Keratinocyte (primary cell): ENCODE measurements at regions not wholly inside any gene's neighbourhood (a gene's known extent, or its start where the extent isn't known, plus 50 kb on each side); places are given as distances from the start of the nearest gene placed in this dataset.

Experiments
- EZH2 ChIP-seq: IDR thresholded peaks from one replicate; pipeline ENCODE4 v1.6.1; 2012; ENCODE audit warnings: inconsistent platforms, mild to moderate bottlenecking, low read length, moderate library complexity
- TF ChIP-seq, protein P1 (sequence below), 3 experiments: IDR thresholded peaks in 1 of 3; conservative IDR thresholded peaks in 1 of 3; optimal IDR thresholded peaks in 1 of 3; 2 replicates in 2 of 3; 3 replicates in 1 of 3; pipeline versions ENCODE3 to v1.5.1; 2011; ENCODE audit warnings: low read length in 3 of 3, mild to moderate bottlenecking in 3 of 3, moderate library complexity in 2 of 3, control low read depth in 1 of 3, inconsistent platforms in 1 of 3; ENCODE audit not compliant: insufficient read depth in 2 of 3; ENCODE audit errors: extremely low read depth in 1 of 3

DNA sequence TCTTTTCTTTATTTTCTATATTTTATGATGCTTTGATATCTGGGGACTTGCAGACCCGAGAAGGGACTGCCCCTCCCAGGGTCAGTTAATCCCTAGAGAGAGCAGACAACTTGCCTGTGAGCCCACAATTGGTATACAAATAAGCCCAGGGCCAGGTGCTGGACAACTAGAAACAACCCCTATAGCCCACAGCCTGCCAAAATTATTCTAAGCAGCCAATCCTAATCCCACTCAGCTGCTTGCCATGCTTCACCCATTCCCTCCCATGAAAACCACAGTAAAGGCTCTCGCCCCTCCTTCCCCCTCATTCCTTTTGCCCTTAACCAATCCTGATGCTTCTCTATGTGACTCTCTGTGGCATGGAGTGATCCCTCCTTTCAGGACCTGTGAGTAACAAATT lies 380.7 kb downstream of the RBM43 start:
- TF ChIP-seq, protein P1, sequence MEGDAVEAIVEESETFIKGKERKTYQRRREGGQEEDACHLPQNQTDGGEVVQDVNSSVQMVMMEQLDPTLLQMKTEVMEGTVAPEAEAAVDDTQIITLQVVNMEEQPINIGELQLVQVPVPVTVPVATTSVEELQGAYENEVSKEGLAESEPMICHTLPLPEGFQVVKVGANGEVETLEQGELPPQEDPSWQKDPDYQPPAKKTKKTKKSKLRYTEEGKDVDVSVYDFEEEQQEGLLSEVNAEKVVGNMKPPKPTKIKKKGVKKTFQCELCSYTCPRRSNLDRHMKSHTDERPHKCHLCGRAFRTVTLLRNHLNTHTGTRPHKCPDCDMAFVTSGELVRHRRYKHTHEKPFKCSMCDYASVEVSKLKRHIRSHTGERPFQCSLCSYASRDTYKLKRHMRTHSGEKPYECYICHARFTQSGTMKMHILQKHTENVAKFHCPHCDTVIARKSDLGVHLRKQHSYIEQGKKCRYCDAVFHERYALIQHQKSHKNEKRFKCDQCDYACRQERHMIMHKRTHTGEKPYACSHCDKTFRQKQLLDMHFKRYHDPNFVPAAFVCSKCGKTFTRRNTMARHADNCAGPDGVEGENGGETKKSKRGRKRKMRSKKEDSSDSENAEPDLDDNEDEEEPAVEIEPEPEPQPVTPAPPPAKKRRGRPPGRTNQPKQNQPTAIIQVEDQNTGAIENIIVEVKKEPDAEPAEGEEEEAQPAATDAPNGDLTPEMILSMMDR (optimal IDR thresholded peaks at IDR 0.05 in 1 of 3, IDR thresholded peaks at IDR 0.05 in 1 of 3, conservative IDR thresholded peaks at IDR 0.05 in 1 of 3; ENCODE audit: extremely low read depth in 1 of 3, insufficient read depth in 2 of 3, low read length in 3 of 3) = no peak
- no peak for TF ChIP-seq EZH2
